Thymus (tissue), 11 donors: ENCODE measurements at regions not wholly inside any gene's neighbourhood (a gene's known extent, or its start where the extent isn't known, plus 50 kb on each side); places are given as distances from the start of the nearest gene placed in this dataset.
A peak's percentile ranks its signal among the peaks of the same experiment; 100 is the strongest.

Experiments
- DNase-seq, 9 donors: peaks; one replicate each; pipeline ENCODE4 v3.0.0-alpha.2; 2013; ENCODE audit warnings: low spot score in 9 of 9, low read depth in 6 of 9, missing footprints in 1 of 9
- H3K27ac ChIP-seq, 2 donors: one replicate each; pipeline ENCODE4 v1.5.1; 2013; ENCODE audit warnings: control low read depth in 1 of 2, low read depth in 1 of 2, low read length in 1 of 2, mild to moderate bottlenecking in 1 of 2, moderate library complexity in 1 of 2
- H3K27me3 ChIP-seq, 2 donors: one replicate each; pipeline ENCODE4 v1.5.1; 2013; ENCODE audit warnings: low read length in 1 of 2; ENCODE audit not compliant: control insufficient read depth in 2 of 2, insufficient read depth in 1 of 2
- H3K36me3 ChIP-seq, 2 donors: one replicate each; pipeline ENCODE4 v1.5.1; 2013; ENCODE audit warnings: low read length in 1 of 2, mild to moderate bottlenecking in 1 of 2, moderate library complexity in 1 of 2; ENCODE audit not compliant: control insufficient read depth in 2 of 2, insufficient read depth in 2 of 2
- H3K4me1 ChIP-seq, 2 donors: one replicate each; pipeline ENCODE4 v1.5.1; 2013; ENCODE audit warnings: low read length in 2 of 2; ENCODE audit not compliant: control insufficient read depth in 2 of 2, insufficient read depth in 2 of 2
- H3K4me3 ChIP-seq, 2 donors: one replicate each; pipeline ENCODE4 v1.5.1; 2013; ENCODE audit warnings: low read length in 2 of 2, control low read depth in 1 of 2, mild to moderate bottlenecking in 1 of 2
- H3K9me3 ChIP-seq, 2 donors: one replicate each; pipeline ENCODE4 v1.5.1; 2013; ENCODE audit warnings: low read length in 1 of 2, mild to moderate bottlenecking in 1 of 2; ENCODE audit not compliant: control insufficient read depth in 2 of 2, insufficient read depth in 1 of 2
- WGBS: extraction: QIAGEN DNeasy Blood & Tissue Kit; methylation state at CpG from one replicate; pipeline ENCODE4 v1.1.7; 2013; 5-methylcytosine and 5-hydroxymethylcytosine counted together
- donor health status: healthy.

DNA sequence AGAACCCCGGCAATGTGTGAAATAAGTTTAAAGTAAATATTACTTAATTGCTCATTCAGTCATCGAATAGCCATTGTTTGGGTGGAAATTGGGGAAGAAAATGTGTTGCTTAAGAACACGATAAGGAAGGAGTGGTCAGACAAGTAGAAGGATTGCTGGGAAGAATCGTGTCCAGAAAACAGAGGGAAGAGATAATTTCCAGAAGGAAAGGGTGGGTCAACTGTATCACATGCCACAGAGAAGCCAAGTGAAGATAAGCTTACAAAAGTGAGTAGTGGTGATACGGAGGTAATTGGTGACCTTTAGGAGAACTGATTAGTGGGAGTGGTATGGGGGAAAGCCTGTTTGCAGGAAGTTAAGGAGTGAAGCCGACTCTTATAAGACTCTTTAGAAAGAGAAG, 306.2 kb downstream of the SOX4 start:
- WGBS, result 96% methylated on average over 6 of the region's 6 CpGs
- no peak overlapping the region for H3K27ac ChIP-seq
- no peak for DNase-seq
- H3K36me3 ChIP-seq, result peaks cover 0 to 20% of the 10 kb centered on the region in 2 donors
- peaks cover 0 to 8% of the 10 kb centered on the region in 2 donors for H3K4me1 ChIP-seq
- no peaks in the 10 kb centered on the region for H3K27me3 ChIP-seq
- H3K9me3 ChIP-seq, result no peaks in the 10 kb centered on the region
- H3K4me3 ChIP-seq, result no peak overlapping the region

DNA sequence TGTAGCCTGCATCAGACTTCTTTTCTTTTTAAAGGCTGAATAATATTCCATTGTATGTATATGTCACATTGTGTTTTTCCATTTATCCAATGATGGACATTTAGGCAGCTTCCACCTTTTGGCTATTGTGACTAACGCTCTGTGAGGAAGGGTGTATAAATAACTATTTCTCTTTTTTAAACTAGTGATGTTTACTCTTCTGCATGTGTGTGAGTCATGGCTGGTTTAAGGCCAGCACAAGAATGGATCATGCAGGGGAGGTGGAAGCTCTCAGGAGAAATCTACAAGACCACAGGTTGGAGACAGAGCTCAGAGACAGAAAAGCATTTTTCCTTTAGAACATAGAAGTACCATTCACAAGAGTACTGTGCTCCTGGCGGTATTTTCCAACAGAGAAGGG, 307.2 kb downstream of the SOX4 start:
- 97% methylated on average over 2 of the region's 2 CpGs for WGBS

DNA sequence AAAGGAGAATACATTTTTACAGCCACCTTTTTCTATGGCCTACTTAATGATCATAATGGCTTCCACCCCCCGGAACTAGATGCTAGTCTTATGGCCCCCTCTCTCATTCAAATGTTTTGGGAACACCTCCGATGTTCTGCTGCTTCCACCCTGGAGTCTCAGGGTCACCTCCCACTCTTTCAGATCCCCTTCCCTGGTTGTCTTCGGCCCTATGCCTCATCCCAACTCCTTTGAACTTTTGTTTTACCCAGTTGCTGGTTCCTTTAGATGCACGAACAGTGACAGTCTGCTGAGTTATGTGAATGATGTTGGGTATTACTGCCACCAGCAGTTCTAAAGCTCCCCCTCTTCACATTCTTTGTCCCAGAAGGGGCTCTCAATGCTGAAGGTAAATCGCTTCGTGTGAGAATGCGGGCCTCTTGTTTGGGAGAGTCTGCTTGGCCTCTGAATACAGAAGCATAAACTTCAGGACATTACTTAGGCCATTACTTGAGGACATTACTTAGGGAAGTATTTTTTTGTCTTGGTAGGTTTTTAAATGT, 309.1 kb downstream of the SOX4 start:
- H3K27ac ChIP-seq, result no peak overlapping the region
- no peak overlapping the region for H3K4me3 ChIP-seq
- DNase-seq, result peak in 1 of 9 donors; percentile 34
- WGBS, result 86% methylated on average over 7 of the region's 7 CpGs
- H3K4me1 ChIP-seq, result peaks cover 5 to 13% of the 10 kb centered on the region in 2 donors
- no peaks in the 10 kb centered on the region for H3K9me3 ChIP-seq
- H3K27me3 ChIP-seq, result no peaks in the 10 kb centered on the region
- H3K36me3 ChIP-seq, result peaks cover 0 to 20% of the 10 kb centered on the region in 2 donors

More for the DNA sequence above, 307.2 kb downstream of the SOX4 start:
- peaks cover 0 to 20% of the 10 kb centered on the region in 2 donors for H3K36me3 ChIP-seq
- H3K9me3 ChIP-seq, result no peaks in the 10 kb centered on the region
- no peak for DNase-seq
- no peak overlapping the region for H3K4me3 ChIP-seq
- H3K27me3 ChIP-seq, result no peaks in the 10 kb centered on the region
- H3K27ac ChIP-seq, result no peak overlapping the region
- peaks cover 0 to 8% of the 10 kb centered on the region in 2 donors for H3K4me1 ChIP-seq

DNA sequence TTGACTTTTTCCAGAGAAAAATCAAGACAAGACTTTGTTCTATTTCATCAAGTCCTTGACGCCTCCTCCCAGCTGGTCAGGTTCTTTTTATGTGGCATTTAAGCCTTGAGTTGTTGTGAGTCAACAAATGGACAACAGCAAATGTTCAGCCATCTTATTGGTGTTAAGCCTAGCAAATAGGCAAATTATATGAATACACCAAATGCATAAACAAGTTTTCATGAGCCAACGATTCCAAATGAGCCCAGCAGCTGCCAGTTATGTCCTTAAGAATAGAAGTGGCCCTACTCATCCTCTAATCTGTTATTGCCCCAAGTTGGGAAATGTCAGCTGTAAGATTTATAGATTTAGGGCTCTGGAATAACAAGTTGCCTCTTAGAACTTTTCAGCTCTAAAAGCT, 312.0 kb downstream of the SOX4 start:
- no peak overlapping the region for H3K27ac ChIP-seq
- no peaks in the 10 kb centered on the region for H3K9me3 ChIP-seq
- WGBS, result 94% methylated on average over 2 of the region's 2 CpGs
- no peak overlapping the region for H3K4me3 ChIP-seq
- no peak for DNase-seq
- H3K4me1 ChIP-seq, result peaks cover 5 to 18% of the 10 kb centered on the region in 2 donors
- peaks cover 3 to 23% of the 10 kb centered on the region in 2 donors for H3K36me3 ChIP-seq
- H3K27me3 ChIP-seq, result no peaks in the 10 kb centered on the region

DNA sequence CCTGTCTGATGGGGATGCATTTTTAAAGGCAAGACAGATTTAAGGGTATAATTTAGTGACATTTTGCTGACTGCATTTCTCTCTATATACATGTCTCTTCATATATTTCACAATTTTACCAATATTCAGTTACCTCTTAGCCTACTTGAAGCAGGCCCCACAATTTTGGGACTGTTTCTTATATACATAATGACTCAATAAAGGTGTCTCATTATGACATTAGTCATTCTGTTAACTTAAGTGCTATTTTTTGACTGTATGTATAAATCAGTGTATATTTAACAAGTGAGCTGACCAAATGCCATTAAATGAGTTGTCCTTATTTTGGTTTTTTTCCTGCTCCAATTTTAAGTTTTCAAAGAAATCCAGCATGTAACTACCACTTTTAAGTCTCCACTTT, 313.3 kb downstream of the SOX4 start:
- peaks cover 6 to 26% of the 10 kb centered on the region in 2 donors for H3K36me3 ChIP-seq
- no peak overlapping the region for H3K27ac ChIP-seq
- H3K4me3 ChIP-seq, result no peak overlapping the region
- H3K27me3 ChIP-seq, result no peaks in the 10 kb centered on the region
- no peaks in the 10 kb centered on the region for H3K9me3 ChIP-seq
- DNase-seq, result no peak
- peaks cover 5 to 18% of the 10 kb centered on the region in 2 donors for H3K4me1 ChIP-seq

DNA sequence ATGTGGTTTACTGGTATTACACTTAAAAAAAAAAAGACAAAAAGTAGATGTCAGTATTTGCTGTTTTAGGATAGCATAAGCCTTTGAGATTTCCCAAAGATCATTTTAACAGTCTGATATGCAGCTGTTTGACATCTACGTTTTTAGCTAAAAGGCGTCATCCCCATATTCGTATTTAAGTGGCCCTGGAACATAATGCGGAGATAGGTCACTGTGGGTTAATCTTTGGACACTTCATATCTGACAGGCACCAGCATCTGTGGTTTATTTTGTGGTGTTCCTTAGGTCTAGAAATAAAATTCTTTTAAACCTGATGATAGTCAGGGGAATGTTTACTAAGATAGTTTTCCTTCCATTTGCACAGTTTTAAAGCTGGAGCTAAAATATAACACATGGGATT, 313.7 kb downstream of the SOX4 start:
- H3K4me1 ChIP-seq, result peaks cover 5 to 16% of the 10 kb centered on the region in 2 donors
- no peak overlapping the region for H3K27ac ChIP-seq
- H3K27me3 ChIP-seq, result no peaks in the 10 kb centered on the region
- WGBS, result 37% methylated on average over 4 of the region's 4 CpGs
- no peak overlapping the region for H3K4me3 ChIP-seq
- peaks cover 6 to 31% of the 10 kb centered on the region in 2 donors for H3K36me3 ChIP-seq
- DNase-seq, result peak in 1 of 9 donors; percentile 15
- H3K9me3 ChIP-seq, result no peaks in the 10 kb centered on the region

DNA sequence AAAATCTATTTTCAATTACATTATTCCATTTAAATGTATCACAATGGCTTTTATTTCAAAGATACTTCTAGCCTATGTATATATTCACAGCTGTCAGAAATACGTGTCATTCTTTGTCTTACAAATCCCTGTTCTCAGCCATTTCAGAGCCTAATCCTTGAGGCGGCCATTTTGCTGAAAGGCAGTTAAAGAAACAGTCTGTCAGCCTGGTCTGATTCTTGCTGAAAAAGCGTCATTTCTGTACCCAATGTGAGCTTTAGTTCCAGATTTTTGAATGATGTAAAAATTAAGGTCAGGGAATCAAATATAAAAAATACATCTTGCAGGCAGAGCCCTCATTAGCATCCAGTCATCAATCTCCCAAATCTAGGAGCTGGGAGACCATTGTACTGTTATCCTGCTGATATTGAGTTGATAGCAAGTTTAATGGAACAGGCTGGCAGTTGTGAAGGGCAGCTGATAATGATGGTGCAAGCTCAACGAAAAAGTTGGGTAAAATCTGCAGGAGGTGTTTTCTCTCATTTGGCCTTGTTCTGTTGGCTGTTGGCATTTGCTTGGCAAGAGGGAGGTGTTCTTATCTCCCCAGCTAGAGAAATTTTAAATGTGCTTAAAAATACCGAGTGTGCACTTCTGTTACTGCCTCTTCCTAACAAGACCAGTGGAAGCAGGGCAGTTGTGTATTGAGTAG, 314.8 kb downstream of the SOX4 start:
- H3K36me3 ChIP-seq, result peaks cover 6 to 41% of the 10 kb centered on the region in 2 donors
- peaks cover 5 to 10% of the 10 kb centered on the region in 2 donors for H3K4me1 ChIP-seq
- DNase-seq, result no peak
- 96% methylated on average over 5 of the region's 5 CpGs for WGBS
- no peak overlapping the region for H3K27ac ChIP-seq
- no peaks in the 10 kb centered on the region for H3K27me3 ChIP-seq
- H3K4me3 ChIP-seq, result no peak overlapping the region
- H3K9me3 ChIP-seq, result no peaks in the 10 kb centered on the region

DNA sequence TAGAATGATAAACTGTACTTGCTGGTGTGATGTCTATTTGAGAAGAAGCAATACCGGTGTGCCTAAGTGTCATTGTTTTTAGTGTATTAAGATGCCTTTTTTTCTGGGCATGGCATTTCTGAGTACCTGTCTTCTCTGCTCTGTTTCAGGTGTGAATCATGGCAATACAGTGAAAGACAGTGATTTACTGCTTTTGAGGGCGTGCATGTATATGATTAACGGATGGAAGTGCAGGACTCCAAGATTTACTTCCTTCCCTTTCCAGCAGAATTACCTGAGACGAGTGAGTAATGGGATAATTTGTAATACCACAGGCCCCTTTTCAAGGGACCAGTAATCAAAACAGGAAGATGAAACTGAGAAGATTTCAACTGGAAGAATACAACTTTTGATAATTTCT, 315.8 kb downstream of the SOX4 start:
- 99% methylated on average over 4 of the region's 4 CpGs for WGBS
- Histone ChIP-seq H3K36me3 (peaks cover 10 to 49% of the 10 kb centered on the region in 2 donors), H3K4me3 (no peak overlapping the region), H3K4me1 (peaks cover 5 to 10% of the 10 kb centered on the region in 2 donors), H3K27ac (no peak overlapping the region), H3K27me3 (no peaks in the 10 kb centered on the region), H3K9me3 (no peaks in the 10 kb centered on the region)
- DNase-seq, result no peak

DNA sequence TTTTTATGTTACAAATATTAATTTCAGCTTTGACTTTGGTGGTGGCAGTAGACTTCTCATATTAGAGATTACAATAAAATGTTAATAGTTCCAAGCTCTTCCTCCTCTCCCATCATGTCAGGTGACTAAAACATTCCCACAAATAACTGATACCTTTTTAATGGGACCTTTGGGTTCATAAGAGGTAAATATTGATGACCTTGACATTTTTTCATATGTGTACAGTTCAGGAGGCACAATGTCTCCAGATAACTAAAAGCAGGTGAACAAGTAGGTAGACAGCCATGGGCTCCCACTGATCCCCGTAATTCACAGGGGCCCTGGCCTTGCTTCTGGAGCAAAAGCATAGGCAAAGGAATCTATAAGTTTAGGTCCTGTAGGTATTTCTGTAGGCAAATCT, 317.7 kb downstream of the SOX4 start:
- peaks cover 8 to 18% of the 10 kb centered on the region in 2 donors for H3K4me1 ChIP-seq
- no peaks in the 10 kb centered on the region for H3K9me3 ChIP-seq
- H3K27ac ChIP-seq, result no peak overlapping the region
- no peak overlapping the region for H3K4me3 ChIP-seq
- H3K36me3 ChIP-seq, result peaks cover 10 to 55% of the 10 kb centered on the region in 2 donors
- no peaks in the 10 kb centered on the region for H3K27me3 ChIP-seq
- 97% methylated on average over 1 of the region's 1 CpG for WGBS
- no peak for DNase-seq
